CD4-positive, alpha-beta T cell treated with Interferon alpha-2 for 1 hour (primary cell): ENCODE measurements at regions not wholly inside any gene's neighbourhood (a gene's known extent, or its start where the extent isn't known, plus 50 kb on each side); places are given as distances from the start of the nearest gene placed in this dataset.
"Not testable (repeated sequence)": the region's sequence is repeated elsewhere in the genome, so short reads cannot be mapped to it uniquely, and the experiment has no call there.

Experiments used
- DNase-seq, 2 donors: peaks; one replicate each; pipeline ENCODE4 v3.0.0-alpha.2; 2020 to 2022

DNA sequence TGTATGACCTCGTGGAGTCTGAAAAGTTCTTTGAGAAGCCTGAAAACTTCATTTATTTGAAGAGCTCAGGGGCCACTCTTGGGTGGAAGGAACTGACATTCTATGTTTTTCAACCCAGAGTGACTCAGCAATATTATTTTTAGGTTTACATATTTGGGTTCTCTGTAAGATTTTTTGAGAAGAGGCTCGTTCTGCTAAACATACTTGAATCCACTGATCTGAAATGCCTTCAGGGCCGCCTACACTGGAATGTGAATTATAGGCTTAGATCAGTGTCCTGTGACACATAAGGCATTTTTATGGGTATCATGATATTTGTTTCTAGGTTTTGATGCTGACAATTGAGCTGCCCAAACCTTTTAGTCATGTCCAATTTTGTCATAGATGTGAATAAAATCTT, 86.2 kb downstream of the PSAT1 start:
- no peak for DNase-seq

DNA sequence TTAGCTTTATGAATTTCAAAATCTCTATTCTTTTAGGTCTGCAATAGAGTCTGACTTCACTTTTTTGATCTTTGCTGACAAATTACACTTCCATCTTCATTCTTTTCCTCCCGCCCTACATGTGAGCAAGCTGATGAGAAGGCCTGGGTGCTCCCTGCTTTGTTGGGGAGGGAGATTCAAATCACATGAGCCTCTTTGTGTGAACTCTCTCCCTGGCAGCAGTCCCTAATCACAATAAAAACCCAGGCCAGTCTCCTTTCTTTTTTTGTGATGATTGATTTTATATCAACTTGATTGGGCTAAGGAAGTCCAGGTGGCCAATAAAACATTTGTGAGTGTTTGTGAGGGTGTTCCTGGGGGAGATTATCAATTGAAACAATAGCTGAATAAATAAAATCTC, 89.4 kb downstream of the PSAT1 start:
- DNase-seq, result no peak

DNA sequence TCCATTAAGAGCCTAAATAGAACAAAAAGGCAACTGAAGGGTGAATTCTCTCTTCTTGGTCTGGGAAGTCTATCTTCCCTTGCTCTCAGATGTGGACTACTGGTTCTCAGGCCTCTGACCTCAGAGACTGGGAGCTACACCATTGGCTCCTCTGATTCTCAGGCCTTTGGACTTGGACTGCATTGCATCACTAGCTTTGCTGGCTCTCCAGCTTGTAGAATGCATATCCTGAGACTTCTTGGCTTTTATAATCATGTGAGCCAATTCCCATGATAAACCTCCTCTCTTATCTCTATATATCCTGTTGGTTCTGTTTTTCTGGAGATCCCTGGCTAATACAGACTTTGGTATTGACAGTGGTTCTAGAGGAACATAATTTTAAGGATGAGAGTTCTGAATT, 89.8 kb downstream of the PSAT1 start:
- DNase-seq, result no peak

DNA sequence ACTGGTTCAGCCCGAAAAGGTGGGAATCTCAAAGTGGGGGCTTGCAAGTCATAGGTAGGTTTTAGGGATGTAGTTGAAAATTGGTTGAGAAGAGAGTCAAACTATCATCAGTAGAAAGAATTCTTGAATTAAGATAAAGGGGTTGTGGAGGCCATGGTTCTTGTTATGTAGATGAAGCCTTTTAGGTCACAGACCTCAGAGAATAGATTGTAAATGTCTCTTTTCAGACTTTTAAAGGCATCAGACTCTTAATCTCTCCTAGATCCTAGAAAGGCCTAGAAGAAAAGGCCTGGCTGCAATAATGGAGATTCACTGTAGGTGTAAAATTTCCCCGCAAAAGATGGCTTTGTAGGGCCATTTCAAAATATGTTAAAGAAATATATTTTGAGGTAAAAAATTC, 96.4 kb downstream of the PSAT1 start:
- DNase-seq, result no peak

DNA sequence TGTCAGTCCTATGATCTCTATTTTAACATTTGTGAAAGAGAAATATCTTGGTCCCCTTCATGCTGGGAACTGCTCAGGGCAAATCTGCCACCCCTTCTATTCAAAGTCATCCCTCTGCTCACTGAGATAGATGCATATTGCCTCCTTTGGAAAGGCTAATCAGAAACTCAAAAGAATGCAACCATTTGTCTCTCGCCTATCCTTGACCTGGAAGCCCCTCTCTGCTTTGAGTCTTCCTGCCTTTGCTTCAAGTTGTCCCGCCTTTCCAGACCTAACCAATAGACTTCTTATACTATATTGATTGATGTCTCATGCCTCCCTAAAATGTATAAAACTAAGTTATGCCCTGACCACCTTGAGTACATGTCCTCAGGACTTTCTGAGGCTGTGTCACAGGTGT, 97.0 kb downstream of the PSAT1 start:
- no peak for DNase-seq

DNA sequence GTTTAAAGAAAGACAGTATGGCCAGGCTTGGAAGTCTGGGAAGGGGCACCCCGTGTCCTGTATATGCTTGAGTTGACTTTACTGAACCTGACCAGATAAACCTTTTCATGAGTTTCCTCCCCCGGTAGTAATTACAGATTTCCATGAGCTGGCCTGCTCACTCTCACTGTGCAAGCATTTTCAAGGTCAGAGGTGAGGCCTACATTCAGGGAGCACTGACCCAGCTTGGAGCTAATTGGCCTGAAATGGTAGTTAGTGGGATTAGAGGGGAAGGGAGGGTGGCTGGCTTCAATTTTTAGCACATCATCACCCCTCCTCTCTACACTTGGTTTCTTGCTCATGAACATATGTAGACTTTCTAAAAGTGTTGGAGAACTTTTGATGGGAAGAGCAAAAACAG, 99.2 kb downstream of the PSAT1 start:
- no peak for DNase-seq

DNA sequence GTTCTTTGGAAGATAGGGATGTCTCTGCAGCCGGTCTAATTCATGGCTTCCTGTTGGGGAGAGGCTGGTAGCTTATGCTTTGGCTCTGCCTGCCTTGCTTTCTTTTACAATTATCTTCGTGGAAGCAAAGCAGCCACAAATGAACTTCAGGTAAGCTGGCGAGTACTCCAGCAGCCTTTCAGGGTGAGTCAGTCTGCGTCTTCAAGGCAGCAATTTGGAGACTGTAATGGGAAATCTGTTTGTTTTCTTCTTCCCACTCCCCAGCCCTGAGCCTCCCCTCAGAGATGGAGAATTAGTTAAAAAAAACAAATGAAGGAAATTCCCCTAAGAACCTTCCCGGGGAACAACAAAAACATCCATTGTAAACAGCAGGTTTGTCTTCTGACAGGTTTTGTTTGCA, 100.1 kb downstream of the PSAT1 start:
- DNase-seq, result no peak

DNA sequence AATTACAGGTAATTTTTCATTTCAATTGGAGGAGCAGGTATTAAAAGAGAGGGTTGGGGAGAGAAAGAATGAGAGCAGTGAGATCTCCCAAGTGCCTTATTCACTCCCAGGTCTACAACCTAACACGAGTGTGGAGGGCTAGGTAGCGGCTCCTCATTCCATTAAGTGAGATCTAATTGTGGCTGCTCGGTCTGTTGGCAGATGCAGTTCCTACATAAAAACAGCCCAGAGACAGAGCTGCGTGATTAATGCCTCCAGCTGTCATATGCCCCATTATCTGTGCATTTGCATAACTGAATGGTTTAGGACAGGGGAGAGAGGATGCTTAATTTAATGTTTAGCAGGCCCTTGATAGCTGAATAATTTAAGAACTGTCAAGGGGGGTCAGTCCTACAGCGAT, 100.5 kb downstream of the PSAT1 start:
- no peak for DNase-seq

DNA sequence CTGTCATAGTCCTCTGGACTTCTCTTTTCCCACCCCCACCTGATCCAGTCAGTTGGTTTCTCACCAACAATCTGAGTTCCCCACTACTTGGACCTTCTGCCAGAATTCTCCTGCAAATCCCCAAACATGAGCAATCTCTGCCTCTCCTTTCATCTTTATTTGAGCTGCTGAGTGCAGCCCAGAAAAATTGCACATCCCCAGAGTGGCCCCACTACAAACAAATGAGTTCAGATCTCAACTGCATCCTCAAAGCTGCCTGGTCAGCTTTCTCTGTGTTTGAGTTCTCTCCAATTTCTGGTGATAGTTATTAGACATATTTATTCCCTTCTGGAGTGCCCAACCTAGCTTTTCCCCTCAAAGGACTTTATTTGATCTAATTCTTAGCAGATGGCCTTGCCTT, 102.2 kb downstream of the PSAT1 start:
- no peak for DNase-seq

DNA sequence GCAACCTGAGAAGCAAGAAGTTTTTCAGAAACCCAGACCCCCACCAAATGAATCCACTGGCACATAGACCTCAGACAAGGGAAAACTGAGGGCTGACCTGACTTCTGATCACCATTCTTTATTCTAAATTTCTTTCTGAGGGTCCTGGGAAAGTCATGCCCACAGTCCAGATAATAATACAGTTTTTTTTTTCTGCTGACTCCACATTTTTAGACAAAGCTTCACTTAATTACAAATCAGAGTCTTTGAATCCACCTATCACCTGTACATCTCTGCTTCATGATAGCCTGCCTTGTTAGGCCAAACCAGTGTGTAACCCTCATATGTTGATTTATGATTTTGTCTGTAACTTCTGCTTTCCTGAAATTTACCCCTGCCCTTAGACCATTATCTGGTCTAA, 103.6 kb downstream of the PSAT1 start:
- DNase-seq, result no peak

DNA sequence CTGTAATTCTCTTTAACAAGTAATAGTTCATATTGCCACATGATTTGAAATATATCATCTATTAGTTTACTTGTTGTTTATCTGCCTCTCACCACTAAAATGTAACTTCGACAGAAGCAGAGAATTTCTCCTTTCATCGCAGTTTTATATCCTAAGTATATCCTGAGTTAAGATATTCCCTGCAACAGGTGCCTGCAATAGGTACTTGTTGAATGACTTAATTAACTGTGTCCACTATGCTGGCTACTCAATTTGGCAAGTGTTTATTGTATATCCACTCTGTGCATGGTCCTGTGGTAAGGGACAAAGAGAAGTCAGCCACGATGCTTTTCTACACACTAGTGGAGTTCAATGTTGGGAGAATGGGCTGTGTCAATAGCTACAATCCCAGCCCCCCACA, 108.5 kb downstream of the PSAT1 start:
- no peak for DNase-seq

DNA sequence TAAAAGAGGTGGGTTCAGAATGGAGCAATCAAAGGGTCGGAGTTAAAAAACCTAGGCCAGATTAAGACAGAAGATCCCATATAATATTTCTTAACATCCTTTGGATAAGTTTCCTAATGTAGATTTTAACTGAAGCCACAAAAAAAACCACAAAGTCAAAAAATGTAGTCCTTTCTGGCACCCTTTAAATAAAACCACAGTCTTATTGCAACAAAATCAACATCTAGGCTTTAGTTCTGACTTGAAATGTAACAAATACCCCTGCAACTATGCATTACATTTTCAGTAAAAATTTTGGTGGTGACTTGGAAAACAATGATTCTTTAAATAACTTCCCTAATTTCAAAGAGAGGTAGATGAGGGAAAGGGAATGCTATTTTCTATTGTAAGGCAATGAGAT, 109.2 kb downstream of the PSAT1 start:
- DNase-seq, result no peak

DNA sequence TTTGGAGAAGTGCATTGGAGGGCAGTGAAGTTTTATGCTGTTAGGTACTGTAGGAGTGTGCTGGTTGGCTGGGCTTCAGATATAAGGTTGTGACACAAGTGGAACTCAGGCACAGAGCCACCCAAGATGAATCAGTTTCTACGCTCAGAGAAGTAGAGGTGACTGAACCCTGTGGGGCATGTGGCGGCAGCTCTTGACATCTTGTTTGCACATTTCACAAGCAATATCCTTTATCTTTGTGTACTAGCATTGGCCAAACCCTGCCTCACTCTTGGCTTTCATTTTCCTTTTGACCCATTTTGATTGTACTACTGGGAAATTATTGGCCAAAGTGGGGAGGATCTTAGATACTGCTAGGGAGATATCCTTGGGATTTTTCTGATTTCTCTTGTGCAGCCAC, 110.0 kb downstream of the PSAT1 start:
- DNase-seq, result no peak

DNA sequence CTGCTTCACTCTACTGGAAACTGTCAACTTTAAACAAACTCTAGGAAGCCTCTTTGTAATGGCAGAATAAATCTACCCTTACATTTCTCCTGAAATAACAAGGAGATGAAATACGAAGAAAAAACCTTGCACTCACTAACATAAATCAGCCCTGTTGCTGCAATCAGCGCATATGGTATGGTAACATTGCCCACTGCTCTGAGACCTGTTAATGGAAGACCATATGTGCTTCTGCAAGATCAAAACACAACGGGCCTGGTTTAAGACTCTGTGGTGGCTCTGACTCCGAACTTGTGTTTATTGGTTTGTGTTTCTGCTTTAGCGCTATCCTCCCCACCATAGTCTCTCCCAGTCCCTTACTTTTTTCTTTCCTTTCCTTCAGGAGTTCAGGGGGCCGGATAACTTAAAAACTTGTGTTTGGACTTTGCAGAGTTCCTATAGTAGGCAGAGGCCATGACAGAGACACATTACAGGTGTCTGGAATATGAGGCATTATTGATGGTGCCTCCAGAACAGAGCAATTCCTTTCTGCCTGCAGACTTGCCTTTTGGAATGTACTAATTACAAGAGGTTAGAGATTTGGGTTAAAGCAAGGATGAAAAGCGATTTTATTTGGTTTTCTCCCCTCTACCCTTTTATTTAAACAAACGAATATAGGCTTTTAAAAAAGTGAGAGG, 110.8 kb downstream of the PSAT1 start:
- DNase-seq, result no peak

DNA sequence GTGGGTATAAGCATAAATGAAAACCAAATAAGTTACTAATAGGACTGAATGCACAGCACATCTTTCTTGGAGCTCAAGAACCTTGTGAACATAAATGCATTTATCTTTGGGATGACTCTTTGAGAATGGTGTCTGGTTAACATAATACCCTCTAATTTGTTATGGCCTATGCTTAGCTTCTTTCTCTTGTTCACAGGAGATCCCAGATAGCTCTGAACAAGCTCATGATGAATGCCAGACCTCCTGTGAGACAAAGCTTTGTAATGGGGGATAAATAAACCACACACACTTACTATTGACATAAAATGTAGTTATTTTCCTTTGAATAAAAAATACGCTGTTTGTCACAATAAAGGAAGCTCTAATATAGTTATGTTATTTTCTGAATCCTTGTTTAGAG, 111.5 kb downstream of the PSAT1 start:
- DNase-seq, result no peak

DNA sequence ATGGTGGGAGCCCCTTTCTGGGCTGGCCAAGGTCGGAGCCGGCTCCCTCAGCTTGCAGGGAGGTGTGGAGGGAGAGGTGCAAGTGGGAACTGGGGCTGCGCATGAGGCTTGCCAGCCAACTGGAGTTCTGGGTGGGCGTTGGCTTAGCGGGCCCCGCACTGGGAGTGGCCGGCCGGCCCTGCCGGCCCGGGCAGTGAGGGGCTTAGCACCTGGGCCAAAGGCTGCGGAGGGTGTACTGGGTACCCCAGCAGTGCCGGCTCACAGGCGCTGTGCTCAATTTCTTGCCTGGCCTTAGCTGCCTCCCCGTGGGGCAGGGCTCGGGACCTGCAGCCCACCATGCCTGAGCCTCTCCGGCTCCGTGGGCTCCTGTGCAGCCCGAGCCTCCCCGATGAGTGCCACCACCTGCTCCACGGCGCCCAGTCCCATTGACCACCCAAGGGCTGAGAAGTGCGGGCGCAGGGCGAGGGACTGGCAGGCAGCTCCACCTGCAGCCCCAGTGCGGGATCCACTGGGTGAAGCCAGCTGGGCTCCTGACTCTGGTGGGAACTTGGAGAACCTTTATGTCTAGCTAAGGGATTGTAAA, 113.1 kb downstream of the PSAT1 start:
- not testable (repeated sequence) for DNase-seq

DNA sequence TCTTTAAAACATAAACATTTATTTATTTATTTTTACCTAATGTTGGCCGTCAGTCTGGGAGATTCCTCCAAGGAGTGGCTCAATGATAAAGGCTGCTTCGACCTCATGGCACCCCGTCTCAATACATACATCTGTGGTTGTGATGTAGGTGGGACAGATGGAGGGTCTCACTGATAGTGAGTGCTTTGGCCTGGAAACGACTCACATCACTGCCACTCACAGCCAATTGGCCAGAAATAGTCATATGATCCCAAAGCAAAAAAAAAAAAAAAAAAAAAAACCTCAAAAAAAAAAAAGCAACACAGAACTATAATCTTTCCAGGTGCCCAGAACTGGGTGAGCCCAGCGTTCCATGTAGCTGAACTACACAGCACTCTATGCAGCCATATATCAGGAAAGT, 125.4 kb downstream of the PSAT1 start:
- no peak for DNase-seq

DNA sequence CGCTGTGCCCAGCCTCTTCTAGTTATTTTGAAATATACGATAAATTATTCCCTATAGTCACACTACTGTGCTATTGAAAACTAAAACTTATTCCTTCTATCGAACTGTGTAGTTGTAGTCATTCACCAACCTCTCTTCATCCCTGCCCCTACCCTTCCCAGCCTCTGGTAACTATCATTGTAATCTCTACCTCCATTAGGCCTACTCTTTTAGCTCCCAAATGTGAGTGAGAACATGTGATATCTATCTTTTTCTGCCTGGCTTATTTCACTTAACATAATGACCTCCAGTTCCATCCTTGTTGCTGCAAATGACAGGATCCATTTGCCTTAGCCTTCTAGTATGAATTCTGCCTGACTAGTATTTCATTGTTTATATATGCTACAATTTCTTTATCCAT, 127.4 kb downstream of the PSAT1 start:
- DNase-seq, result no peak

DNA sequence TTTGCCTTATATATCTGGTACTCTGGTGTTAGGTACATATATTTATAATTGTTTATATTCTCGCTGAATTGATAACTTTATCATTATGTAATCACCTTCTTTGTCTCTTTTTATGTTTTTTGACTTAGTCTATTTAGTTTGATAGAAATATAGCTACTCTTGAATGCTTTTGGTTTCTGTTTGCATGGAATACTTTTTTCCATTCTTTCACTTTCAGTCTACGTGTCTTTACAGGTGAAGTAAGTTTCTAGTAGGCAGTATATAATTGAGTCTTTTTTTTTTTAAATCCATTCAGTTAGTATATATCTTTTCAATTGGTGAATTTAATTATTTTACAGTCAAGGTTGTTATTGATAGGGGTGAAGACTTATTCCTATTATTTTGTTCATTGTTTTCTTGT, 131.7 kb downstream of the PSAT1 start:
- no peak for DNase-seq

DNA sequence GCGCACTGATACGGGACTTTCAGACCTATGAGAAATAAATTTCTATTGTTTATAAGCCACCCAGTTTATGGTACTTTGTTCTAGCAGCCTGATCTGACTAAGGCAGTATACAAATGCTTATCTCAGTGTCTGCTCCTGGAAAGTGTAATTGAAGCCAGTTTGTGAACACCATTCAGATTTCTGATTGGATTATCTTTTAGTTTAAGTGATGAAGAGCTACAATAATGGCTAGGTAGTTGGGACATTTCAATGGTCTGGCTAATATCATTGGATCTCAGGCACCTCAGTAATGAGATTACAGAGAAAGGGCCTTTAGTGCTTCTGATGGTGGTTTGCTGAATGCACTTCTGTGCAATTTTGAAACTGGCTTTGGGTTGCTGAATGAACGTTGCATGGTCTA, 133.5 kb downstream of the PSAT1 start:
- no peak for DNase-seq

DNA sequence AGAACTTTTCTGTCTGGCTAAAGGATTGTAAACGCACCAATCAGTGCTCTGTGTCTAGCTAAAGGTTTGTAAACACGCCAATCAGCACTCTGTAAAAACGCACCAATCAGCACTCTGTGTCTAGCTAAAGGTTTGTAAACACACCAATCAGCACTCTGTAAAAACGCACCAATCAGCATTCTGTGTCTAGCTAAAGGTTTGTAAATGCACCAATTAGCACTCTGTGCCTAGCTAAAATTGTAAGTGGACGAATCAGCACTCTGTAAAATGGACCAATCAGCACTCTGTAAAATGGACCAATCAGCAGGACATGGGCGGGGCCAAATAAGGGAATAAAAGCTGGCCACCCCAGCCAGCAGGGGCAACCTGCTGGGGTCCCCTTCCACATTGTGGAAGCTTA, 134.1 kb downstream of the PSAT1 start:
- DNase-seq, result not testable (repeated sequence)

DNA sequence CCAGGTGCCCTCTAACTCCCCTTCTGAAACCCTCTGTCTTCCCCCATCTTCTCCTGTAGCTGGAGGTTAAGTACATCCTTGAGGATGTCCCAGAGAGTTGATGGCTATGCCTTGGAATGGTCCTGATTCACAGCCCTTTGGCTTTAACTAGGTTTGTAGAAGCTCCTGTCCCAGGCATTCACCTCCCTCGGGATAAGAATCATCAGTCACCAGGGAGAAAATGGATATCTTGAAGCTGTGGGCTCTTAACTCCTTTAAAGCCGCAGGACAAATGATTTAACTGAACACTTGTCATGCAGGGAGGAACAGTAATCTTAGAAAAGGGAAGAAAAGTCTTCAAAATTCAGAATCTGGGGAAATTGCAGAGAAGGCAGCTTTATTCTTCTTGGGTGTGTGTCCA, 139.9 kb downstream of the PSAT1 start:
- no peak for DNase-seq

DNA sequence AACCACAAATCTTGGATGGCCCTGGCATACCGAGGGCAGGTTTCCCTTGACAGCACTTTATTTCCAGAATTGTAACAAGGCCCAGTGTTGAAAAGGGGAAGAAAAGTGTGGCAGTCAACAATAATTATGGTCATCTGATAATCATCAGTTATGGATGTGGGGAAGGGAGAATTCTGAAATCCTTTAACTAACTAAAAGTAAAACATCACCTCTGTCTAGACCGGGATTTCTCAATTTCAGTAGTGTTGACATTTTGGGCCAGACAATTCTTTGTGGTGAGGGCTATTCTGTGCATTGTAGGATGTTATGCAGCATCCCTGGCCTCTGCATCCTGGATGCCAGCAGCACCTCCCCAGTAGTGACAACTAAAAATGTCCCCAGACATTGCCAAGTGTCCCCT, 140.4 kb downstream of the PSAT1 start:
- no peak for DNase-seq

DNA sequence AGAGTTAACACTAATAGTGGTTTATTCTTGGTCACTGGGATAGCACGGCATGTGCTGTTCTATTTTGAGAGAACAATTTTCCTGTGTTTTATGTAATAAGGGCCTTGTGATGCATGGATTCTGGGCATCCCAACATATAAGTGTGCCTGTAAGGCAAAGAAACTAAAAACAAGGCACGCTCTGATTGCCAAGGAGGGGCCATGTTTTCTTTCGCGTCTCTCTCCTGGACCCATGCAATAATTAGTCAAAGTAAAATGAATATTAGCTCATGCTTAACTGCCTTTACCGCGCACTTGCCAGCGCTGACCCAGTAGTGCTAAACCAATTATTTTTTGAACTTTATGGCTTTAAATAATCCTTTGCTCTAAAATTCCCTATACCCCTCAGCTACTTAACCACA, 140.9 kb downstream of the PSAT1 start:
- DNase-seq, result no peak

DNA sequence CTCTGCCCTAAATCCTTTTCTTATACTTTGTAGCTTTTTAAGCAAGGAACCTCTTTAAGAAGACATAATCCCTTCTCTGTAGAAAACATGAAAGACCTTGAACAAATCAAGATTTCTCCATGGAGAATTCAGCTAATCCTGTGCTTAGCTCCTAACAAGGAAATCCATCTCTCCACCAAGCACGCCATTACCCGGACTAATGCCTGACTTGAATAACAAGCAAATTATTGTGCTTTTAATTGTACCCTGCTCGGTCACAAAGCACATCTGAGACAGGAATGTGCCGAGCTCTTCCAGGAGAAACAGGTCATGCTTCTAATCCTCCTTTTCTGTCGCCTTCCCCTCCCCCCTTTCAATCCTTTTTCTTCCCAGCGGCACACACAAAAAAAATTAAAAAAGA, 141.3 kb downstream of the PSAT1 start:
- no peak for DNase-seq
